ENCODE measurements at regions not wholly inside any gene's neighbourhood (a gene's known extent, or its start where the extent isn't known, plus 50 kb on each side); places are given as distances from the start of the nearest gene placed in this dataset.

GRCh38 chr5:29662876-29663275, 1530.6 kb upstream of the CDH6 start:
- DNase-seq (ENCODE audit: low read depth) = no peak
- H3K4me3 ChIP-seq (ENCODE audit: low read length) = no peak overlapping the region
- TF ChIP-seq CTCF (IDR thresholded peaks at IDR 0.05; ENCODE audit: insufficient read depth, low read depth, low read length, missing control alignments) = no peak

- H3K4me3 ChIP-seq (ENCODE audit: low read length) = no peak overlapping the region
- TF ChIP-seq CTCF (IDR thresholded peaks at IDR 0.05; ENCODE audit: insufficient read depth, low read depth, low read length, missing control alignments) = no peak
- no peak for DNase-seq (ENCODE audit: low read depth)
Measured at GRCh38 chr5:29654954-29655353, 1538.5 kb upstream of the CDH6 start.

- no peak overlapping the region for H3K4me3 ChIP-seq (ENCODE audit: low read length)
- DNase-seq (ENCODE audit: low read depth) = no peak
- TF ChIP-seq CTCF (IDR thresholded peaks at IDR 0.05; ENCODE audit: insufficient read depth, low read depth, low read length, missing control alignments) = no peak
Measured at GRCh38 chr5:29649321-29649720, 1544.2 kb upstream of the CDH6 start.

GRCh38 chr5:29642601-29643000, 1550.9 kb upstream of the CDH6 start:
- H3K4me3 ChIP-seq (ENCODE audit: low read length) = no peak overlapping the region
- no peak for TF ChIP-seq CTCF (IDR thresholded peaks at IDR 0.05; ENCODE audit: insufficient read depth, low read depth, low read length, missing control alignments)
- no peak for DNase-seq (ENCODE audit: low read depth)

- no peak overlapping the region for H3K4me3 ChIP-seq (ENCODE audit: low read length)
- TF ChIP-seq CTCF (IDR thresholded peaks at IDR 0.05; ENCODE audit: insufficient read depth, low read depth, low read length, missing control alignments) = no peak
- DNase-seq (ENCODE audit: low read depth) = peak; percentile 0
Measured at GRCh38 chr5:29614206-29614605, 1579.3 kb upstream of the CDH6 start.

- no peak for TF ChIP-seq CTCF (IDR thresholded peaks at IDR 0.05; ENCODE audit: insufficient read depth, low read depth, low read length, missing control alignments)
- no peak overlapping the region for H3K4me3 ChIP-seq (ENCODE audit: low read length)
- peak; percentile 11 for DNase-seq (ENCODE audit: low read depth)
Measured at GRCh38 chr5:29588236-29588635, 1605.2 kb upstream of the CDH6 start.

GRCh38 chr5:29587832-29588231, 1605.7 kb upstream of the CDH6 start:
- no peak for TF ChIP-seq CTCF (IDR thresholded peaks at IDR 0.05; ENCODE audit: insufficient read depth, low read depth, low read length, missing control alignments)
- no peak overlapping the region for H3K4me3 ChIP-seq (ENCODE audit: low read length)
- DNase-seq (ENCODE audit: low read depth) = no peak

Measured in epithelial cell of esophagus (primary cell).